HL-60 (cell line): ENCODE measurements at regions not wholly inside any gene's neighbourhood (a gene's known extent, or its start where the extent isn't known, plus 50 kb on each side); places are given as distances from the start of the nearest gene placed in this dataset.

ENCODE experiments used
- DNase-seq, 2 experiments: peaks; one replicate each; pipeline ENCODE4 v3.0.0-alpha.2; 2010 to 2020; ENCODE audit warnings: low read depth in 1 of 2, low spot score in 1 of 2
- H3K27ac ChIP-seq: fragments of 250-450 bp; sonication (Bioruptor Pico); replicated peaks from 2 replicates; pipeline ENCODE4 v1.5.1; 2020; ENCODE audit warnings: mild to moderate bottlenecking, moderate library complexity
- H3K27me3 ChIP-seq: fragments of 250-450 bp; sonication (Bioruptor Pico); 2 replicates; pipeline ENCODE4 v1.5.1; 2021; ENCODE audit warnings: mild to moderate bottlenecking, moderate library complexity; ENCODE audit not compliant: insufficient read depth, poor library complexity, severe bottlenecking
- H3K4me3 ChIP-seq: replicated peaks from 2 replicates; pipeline ENCODE4 v1.5.1; 2011; ENCODE audit warnings: mild to moderate bottlenecking, control low read depth, low read length; ENCODE audit not compliant: insufficient read depth
- GABPA ChIP-seq: IDR thresholded peaks from 2 replicates; pipeline ENCODE4 v1.6.1; 2012; ENCODE audit warnings: low read depth
- POLR2AphosphoS5 ChIP-seq: IDR thresholded peaks from 2 replicates; pipeline ENCODE4 v1.6.1; 2012; ENCODE audit warnings: low read depth
- SPI1 ChIP-seq: IDR thresholded peaks from 2 replicates; pipeline ENCODE4 v1.6.1; 2012; ENCODE audit warnings: low read depth, mild to moderate bottlenecking, borderline replicate concordance
- TF ChIP-seq, protein P1 (sequence below): IDR thresholded peaks from 2 replicates; pipeline ENCODE4 v1.6.1; 2012; ENCODE audit warnings: low read depth; ENCODE audit not compliant: insufficient replicate concordance
- TF ChIP-seq, protein P2 (sequence below): IDR thresholded peaks from one replicate; pipeline ENCODE4 v1.5.1; 2011; ENCODE audit warnings: low read length, control low read depth, inconsistent platforms; ENCODE audit not compliant: insufficient read depth

DNA sequence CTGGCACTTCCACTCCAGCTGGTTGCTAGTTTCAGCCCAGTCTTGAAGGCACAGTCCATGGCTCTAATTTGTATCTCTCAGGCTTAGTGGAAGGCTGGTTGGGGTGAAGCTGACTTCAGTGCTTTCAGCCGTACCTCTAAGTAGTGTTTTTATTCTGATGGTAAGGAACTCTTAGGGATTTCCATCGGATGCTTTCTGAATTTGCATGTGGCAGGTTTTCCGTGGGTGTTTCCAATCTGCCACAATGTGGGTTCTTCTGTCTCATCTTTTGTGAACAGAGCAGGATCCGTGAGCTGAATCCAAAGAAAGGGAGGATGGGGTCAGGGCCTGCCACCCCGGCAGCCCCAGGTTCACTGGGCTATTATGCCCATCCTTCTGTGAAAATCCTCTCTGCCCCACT is 607.9 kb upstream of the MKI67 start:
- no peak for DNase-seq
- TF ChIP-seq GABPA = no peak
- TF ChIP-seq, protein P1, sequence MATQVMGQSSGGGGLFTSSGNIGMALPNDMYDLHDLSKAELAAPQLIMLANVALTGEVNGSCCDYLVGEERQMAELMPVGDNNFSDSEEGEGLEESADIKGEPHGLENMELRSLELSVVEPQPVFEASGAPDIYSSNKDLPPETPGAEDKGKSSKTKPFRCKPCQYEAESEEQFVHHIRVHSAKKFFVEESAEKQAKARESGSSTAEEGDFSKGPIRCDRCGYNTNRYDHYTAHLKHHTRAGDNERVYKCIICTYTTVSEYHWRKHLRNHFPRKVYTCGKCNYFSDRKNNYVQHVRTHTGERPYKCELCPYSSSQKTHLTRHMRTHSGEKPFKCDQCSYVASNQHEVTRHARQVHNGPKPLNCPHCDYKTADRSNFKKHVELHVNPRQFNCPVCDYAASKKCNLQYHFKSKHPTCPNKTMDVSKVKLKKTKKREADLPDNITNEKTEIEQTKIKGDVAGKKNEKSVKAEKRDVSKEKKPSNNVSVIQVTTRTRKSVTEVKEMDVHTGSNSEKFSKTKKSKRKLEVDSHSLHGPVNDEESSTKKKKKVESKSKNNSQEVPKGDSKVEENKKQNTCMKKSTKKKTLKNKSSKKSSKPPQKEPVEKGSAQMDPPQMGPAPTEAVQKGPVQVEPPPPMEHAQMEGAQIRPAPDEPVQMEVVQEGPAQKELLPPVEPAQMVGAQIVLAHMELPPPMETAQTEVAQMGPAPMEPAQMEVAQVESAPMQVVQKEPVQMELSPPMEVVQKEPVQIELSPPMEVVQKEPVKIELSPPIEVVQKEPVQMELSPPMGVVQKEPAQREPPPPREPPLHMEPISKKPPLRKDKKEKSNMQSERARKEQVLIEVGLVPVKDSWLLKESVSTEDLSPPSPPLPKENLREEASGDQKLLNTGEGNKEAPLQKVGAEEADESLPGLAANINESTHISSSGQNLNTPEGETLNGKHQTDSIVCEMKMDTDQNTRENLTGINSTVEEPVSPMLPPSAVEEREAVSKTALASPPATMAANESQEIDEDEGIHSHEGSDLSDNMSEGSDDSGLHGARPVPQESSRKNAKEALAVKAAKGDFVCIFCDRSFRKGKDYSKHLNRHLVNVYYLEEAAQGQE = no peak
- no peak for TF ChIP-seq SPI1
- TF ChIP-seq, protein P2, sequence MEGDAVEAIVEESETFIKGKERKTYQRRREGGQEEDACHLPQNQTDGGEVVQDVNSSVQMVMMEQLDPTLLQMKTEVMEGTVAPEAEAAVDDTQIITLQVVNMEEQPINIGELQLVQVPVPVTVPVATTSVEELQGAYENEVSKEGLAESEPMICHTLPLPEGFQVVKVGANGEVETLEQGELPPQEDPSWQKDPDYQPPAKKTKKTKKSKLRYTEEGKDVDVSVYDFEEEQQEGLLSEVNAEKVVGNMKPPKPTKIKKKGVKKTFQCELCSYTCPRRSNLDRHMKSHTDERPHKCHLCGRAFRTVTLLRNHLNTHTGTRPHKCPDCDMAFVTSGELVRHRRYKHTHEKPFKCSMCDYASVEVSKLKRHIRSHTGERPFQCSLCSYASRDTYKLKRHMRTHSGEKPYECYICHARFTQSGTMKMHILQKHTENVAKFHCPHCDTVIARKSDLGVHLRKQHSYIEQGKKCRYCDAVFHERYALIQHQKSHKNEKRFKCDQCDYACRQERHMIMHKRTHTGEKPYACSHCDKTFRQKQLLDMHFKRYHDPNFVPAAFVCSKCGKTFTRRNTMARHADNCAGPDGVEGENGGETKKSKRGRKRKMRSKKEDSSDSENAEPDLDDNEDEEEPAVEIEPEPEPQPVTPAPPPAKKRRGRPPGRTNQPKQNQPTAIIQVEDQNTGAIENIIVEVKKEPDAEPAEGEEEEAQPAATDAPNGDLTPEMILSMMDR = no peak
- no peak for TF ChIP-seq POLR2AphosphoS5
- H3K27ac ChIP-seq = no peak overlapping the region
- no peaks in the 10 kb centered on the region for H3K27me3 ChIP-seq
- H3K4me3 ChIP-seq = no peak overlapping the region

DNA sequence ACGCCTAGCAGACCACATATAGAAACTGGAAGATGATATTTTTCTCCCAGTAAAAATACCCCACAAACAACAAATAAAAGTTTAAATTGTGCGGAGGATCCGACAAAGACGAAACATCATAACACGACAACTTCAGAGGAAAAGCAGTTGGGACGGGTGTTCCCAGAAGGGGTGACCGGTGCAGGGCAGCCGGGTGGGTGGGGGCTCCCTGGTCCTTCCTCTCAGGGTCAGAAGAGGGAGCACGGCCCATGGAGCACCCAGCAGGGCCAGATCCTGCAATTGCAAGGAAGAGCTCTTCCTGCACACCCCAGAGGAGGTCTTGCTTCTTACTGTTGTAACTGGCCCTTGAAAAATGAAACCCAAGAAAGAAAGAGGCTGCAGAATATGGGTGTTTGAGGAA is 608.5 kb upstream of the MKI67 start:
- no peak overlapping the region for H3K4me3 ChIP-seq
- TF ChIP-seq GABPA (no peak), SPI1 (no peak), POLR2AphosphoS5 (no peak)
- TF ChIP-seq, protein P2 = no peak
- TF ChIP-seq, protein P1 = no peak
- no peak for DNase-seq
- H3K27ac ChIP-seq = no peak overlapping the region
- H3K27me3 ChIP-seq = no peaks in the 10 kb centered on the region

DNA sequence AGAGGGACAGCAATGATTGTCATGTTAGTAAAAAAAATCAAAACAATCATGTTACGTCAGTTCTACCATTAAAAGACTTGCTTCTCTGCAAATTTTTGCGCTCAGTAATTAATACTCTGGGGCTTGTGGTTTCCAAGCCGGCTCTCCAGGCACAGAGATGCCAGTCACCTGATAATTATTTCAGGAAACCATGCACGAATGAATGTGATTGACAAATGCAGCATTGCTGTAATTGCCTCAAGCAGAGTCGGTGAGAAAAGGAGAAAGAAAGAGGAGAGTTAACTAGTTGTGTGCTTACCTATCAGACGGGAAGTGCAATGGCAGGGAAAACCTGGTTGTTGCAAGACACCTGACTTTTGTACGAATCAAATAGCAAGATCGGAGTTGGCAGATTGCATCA is 609.8 kb upstream of the MKI67 start:
- no peak overlapping the region for H3K4me3 ChIP-seq
- TF ChIP-seq SPI1 (no peak), GABPA (no peak), POLR2AphosphoS5 (no peak)
- TF ChIP-seq, protein P2 = no peak
- TF ChIP-seq, protein P1 = no peak
- no peaks in the 10 kb centered on the region for H3K27me3 ChIP-seq
- no peak for DNase-seq
- H3K27ac ChIP-seq = no peak overlapping the region
